Progenitor cell of endocrine pancreas (in vitro differentiated cells): ENCODE measurements at regions not wholly inside any gene's neighbourhood (a gene's known extent, or its start where the extent isn't known, plus 50 kb on each side); places are given as distances from the start of the nearest gene placed in this dataset.

Experiments used
- DNase-seq: peaks from one replicate; pipeline ENCODE4 v3.0.0; 2021; ENCODE audit warnings: low spot score; ENCODE audit not compliant: unreplicated experiment
- H3K27ac Mint-ChIP-seq: 2 replicates; pipeline ENCODE4 v1.8.0; 2021; ENCODE audit warnings: mild to moderate bottlenecking, moderate library complexity, mixed read lengths
- H3K27me3 Mint-ChIP-seq: 2 replicates; pipeline ENCODE4 v1.8.0; 2021; ENCODE audit warnings: mixed read lengths
- H3K36me3 Mint-ChIP-seq: 2 replicates; pipeline ENCODE4 v1.8.0; 2022; ENCODE audit warnings: mixed read lengths; ENCODE audit not compliant: insufficient read depth
- H3K4me1 Mint-ChIP-seq: 2 replicates; pipeline ENCODE4 v1.8.0; 2021; ENCODE audit warnings: low read depth, mixed read lengths
- H3K4me3 Mint-ChIP-seq: 2 replicates; pipeline ENCODE4 v1.8.0; 2021; ENCODE audit warnings: low read depth, mild to moderate bottlenecking, moderate library complexity, mixed read lengths
- H3K9me3 Mint-ChIP-seq: 2 replicates; pipeline ENCODE4 v1.8.0; 2021; ENCODE audit warnings: low read depth, mixed read lengths
- TF ChIP-seq, protein P1 (sequence below): fragments of 200-600 bp; sonication (generic); IDR thresholded peaks from one replicate; pipeline ENCODE4 v1.5.0; 2021; ENCODE audit warnings: antibody characterized with exemption, mild to moderate bottlenecking; ENCODE audit not compliant: unreplicated experiment

- Mint-ChIP-seq H3K27ac (no peak overlapping the region), H3K4me3 (no peak overlapping the region), H3K36me3 (no peaks in the 10 kb centered on the region), H3K4me1 (peaks cover 8% of the 10 kb centered on the region), H3K27me3 (peaks cover 2% of the 10 kb centered on the region), H3K9me3 (no peaks in the 10 kb centered on the region)
- TF ChIP-seq, protein P1, sequence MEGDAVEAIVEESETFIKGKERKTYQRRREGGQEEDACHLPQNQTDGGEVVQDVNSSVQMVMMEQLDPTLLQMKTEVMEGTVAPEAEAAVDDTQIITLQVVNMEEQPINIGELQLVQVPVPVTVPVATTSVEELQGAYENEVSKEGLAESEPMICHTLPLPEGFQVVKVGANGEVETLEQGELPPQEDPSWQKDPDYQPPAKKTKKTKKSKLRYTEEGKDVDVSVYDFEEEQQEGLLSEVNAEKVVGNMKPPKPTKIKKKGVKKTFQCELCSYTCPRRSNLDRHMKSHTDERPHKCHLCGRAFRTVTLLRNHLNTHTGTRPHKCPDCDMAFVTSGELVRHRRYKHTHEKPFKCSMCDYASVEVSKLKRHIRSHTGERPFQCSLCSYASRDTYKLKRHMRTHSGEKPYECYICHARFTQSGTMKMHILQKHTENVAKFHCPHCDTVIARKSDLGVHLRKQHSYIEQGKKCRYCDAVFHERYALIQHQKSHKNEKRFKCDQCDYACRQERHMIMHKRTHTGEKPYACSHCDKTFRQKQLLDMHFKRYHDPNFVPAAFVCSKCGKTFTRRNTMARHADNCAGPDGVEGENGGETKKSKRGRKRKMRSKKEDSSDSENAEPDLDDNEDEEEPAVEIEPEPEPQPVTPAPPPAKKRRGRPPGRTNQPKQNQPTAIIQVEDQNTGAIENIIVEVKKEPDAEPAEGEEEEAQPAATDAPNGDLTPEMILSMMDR: no peak
- DNase-seq: no peak
Observed at GRCh38 chr1:185498207-185498606, 181.2 kb upstream of the IVNS1ABP start.

DNA sequence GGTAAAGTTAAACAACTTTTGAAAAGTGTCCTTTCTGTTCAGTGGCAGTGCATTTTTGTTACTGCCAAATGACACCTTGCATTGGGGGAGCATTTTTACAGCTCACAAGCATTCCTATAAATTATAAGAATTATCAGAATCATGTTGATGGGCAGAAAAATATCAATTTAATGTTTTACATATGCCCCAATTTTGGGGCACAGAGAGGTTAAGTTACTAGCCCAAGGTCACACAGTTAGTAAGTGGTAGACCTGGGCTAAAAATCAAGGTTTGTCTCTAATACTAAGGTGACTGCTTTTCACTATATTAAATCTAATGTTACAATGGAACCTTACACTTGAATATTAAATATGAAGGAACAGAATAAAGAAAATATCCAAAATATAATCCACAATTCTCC is 180.1 kb upstream of the IVNS1ABP start:
- Mint-ChIP-seq H3K4me1 (peaks cover 12% of the 10 kb centered on the region), H3K4me3 (no peak overlapping the region), H3K36me3 (no peaks in the 10 kb centered on the region), H3K27me3 (peaks cover 2% of the 10 kb centered on the region), H3K9me3 (no peaks in the 10 kb centered on the region), H3K27ac (no peak overlapping the region)
- no peak for DNase-seq
- TF ChIP-seq, protein P1: no peak

GRCh38 chr1:185495898-185496297 is 178.9 kb upstream of the IVNS1ABP start:
- DNase-seq: no peak
- H3K4me3 Mint-ChIP-seq: no peak overlapping the region

GRCh38 chr1:185495007-185495406 is 178.0 kb upstream of the IVNS1ABP start:
- Mint-ChIP-seq H3K9me3 (no peaks in the 10 kb centered on the region), H3K4me3 (no peak overlapping the region), H3K27ac (no peak overlapping the region), H3K36me3 (no peaks in the 10 kb centered on the region), H3K27me3 (peaks cover 2% of the 10 kb centered on the region), H3K4me1 (peaks cover 19% of the 10 kb centered on the region)
- no peak for DNase-seq
- TF ChIP-seq, protein P1: no peak

More at GRCh38 chr1:185495898-185496297, 178.9 kb upstream of the IVNS1ABP start:
- peaks cover 2% of the 10 kb centered on the region for H3K27me3 Mint-ChIP-seq
- TF ChIP-seq, protein P1: no peak
- no peaks in the 10 kb centered on the region for H3K36me3 Mint-ChIP-seq
- H3K27ac Mint-ChIP-seq: no peak overlapping the region
- no peaks in the 10 kb centered on the region for H3K9me3 Mint-ChIP-seq
- peaks cover 17% of the 10 kb centered on the region for H3K4me1 Mint-ChIP-seq

DNA sequence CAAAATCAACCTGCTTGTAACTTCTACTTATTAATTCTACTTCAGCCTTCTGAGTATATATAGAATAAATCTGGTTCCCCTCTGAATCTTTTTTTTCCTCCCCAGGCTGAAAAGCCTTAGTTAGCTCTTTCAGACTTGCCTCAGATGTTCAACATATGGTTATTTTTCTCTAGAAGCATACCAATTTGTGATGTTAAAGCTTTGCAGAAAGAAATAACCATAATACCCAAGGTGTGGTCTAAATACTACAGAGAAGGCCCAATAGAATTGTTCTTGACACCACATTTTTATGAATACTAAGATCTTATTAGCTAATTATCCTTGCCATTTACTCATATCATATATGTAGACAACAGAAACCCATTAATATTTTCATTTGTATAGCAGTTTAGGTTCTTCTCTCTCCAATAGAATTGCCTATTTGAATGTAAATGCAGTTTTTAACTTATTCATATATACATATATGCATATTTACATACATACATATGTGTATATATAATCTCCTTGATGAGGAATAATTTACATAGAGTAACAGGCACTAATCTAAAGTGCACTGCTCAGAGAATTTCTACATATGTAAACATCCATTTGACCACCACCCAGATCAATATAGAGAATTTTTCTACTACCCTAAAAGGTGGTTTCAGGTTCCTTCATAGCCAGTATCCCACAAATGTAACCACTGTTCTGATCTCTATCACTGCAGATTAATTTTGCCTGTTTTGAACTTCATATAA is 175.2 kb upstream of the IVNS1ABP start:
- TF ChIP-seq, protein P1: no peak
- peaks cover 2% of the 10 kb centered on the region for H3K27me3 Mint-ChIP-seq
- H3K36me3 Mint-ChIP-seq: no peaks in the 10 kb centered on the region
- no peak for DNase-seq
- no peaks in the 10 kb centered on the region for H3K9me3 Mint-ChIP-seq
- no peak overlapping the region for H3K27ac Mint-ChIP-seq
- H3K4me1 Mint-ChIP-seq: peaks cover 36% of the 10 kb centered on the region
- no peak overlapping the region for H3K4me3 Mint-ChIP-seq
